Fibroblast of pulmonary artery (primary cell): ENCODE measurements at regions not wholly inside any gene's neighbourhood (a gene's known extent, or its start where the extent isn't known, plus 50 kb on each side); places are given as distances from the start of the nearest gene placed in this dataset.
"Not testable (repeated sequence)": the region's sequence is repeated elsewhere in the genome, so short reads cannot be mapped to it uniquely, and the experiment has no call there.

Experiments
- DNase-seq: peaks from one replicate; pipeline ENCODE4 v3.0.0-alpha.2; 2010; ENCODE audit warnings: low read depth
- H3K4me3 ChIP-seq: replicated peaks from 2 replicates; pipeline ENCODE4 v1.5.1; 2011; ENCODE audit warnings: low read depth, mild to moderate bottlenecking, control low read depth, low read length, moderate library complexity
- CTCF ChIP-seq: IDR thresholded peaks from 2 replicates; pipeline ENCODE4 v1.5.1; 2011; ENCODE audit warnings: mild to moderate bottlenecking, control low read depth, low read length, inconsistent platforms; ENCODE audit errors: missing control alignments

- TF ChIP-seq CTCF, result no peak
- DNase-seq, result no peak
- H3K4me3 ChIP-seq, result no peak overlapping the region
Measured at GRCh38 chr7:114795475-114795874, 126.4 kb upstream of the MDFIC start.

- no peak for TF ChIP-seq CTCF
- no peak for DNase-seq
- H3K4me3 ChIP-seq, result no peak overlapping the region
Measured at GRCh38 chr7:114799628-114800028, 122.3 kb upstream of the MDFIC start.

- no peak for DNase-seq
- TF ChIP-seq CTCF, result no peak
Measured at GRCh38 chr7:114802632-114803031, 119.3 kb upstream of the MDFIC start.

DNA sequence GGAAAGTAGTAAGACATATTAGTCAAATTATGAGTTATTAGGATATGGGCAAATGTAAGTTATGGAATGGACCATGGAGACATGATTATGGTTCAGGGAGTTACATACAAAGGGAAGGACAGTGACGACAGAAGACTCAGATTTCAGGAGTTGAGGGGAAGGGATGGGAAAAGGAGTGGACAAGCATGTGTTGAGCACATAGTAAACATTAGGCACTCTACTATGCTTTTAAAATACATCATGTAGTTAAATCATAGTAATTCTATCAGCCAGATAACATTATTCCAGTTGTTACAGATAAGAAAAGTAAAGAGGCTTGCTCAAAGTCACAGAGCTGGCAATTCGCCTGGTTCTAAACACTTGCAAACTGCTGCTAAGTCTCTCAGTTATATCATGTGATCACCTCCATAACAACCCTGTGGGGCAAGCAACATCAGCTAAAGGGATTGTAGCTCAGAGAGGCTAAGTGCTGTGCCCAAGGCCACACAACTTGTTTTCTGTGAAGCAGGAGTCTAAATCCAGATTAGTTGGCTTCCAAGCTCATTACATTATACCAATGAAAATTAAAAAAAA is 115.2 kb upstream of the MDFIC start:
- H3K4me3 ChIP-seq, result no peak overlapping the region
- peak; percentile 73 for DNase-seq
- no peak for TF ChIP-seq CTCF

More at GRCh38 chr7:114802632-114803031, 119.3 kb upstream of the MDFIC start:
- H3K4me3 ChIP-seq, result no peak overlapping the region

DNA sequence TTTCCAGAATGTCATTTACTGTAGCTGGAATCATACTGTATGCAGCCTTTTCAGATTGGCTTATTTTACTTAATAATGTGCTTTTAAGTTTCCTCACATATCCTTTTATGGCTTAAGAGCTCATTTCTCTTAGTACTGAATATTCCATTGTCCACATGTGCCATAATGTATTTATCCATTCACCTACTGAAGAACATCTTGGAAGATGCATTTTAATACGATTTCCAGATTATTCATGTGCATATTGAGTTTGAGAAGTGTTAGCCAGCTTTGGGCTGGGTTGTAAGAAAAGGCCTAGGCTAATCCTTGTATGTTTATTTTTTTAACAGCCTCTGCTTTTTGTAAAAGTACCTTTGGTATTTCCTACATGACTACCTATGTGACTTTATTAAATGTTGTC is 109.3 kb upstream of the MDFIC start:
- TF ChIP-seq CTCF, result no peak
- H3K4me3 ChIP-seq, result no peak overlapping the region
- no peak for DNase-seq

DNA sequence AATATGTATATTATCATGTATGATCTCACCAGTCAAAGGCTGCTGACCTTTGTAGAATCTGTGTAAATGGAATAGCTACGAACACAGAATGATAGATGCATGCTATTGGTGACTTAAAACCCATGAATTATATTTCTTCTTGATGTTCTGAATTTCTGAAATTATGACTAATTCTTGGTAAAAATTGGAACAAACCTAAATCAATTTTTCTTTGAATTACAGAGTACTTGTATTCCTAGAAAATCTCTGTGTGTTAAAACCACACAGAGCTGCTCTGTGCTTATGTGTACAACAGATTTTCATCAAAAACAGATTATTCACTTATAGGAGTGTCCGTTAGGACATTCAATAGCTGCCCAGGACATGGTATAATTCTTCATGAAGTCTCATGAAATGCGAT is 108.3 kb upstream of the MDFIC start:
- H3K4me3 ChIP-seq, result no peak overlapping the region
- no peak for DNase-seq
- no peak for TF ChIP-seq CTCF

GRCh38 chr7:114817036-114817435 is 104.9 kb upstream of the MDFIC start:
- DNase-seq, H3K4me3 ChIP-seq: not testable (repeated sequence)

- peak; percentile 52 for DNase-seq
- no peak overlapping the region for H3K4me3 ChIP-seq
- no peak for TF ChIP-seq CTCF
Measured at GRCh38 chr7:114818501-114818900, 103.4 kb upstream of the MDFIC start.
